NOMO-1 treated with dmso at 0.1 percent for 144 hours (cell line): ENCODE measurements at regions not wholly inside any gene's neighbourhood (a gene's known extent, or its start where the extent isn't known, plus 50 kb on each side); places are given as distances from the start of the nearest gene placed in this dataset.

Experiments
- DNase-seq: peaks from one replicate; lab custom pipeline; 2025; ENCODE audit not compliant: unreplicated experiment; lab: John Stamatoyannopoulos, UW

GRCh38 chr3:70805061-70805889, 492.8 kb upstream of the MDFIC2 start:
- no peak for DNase-seq

- no peak for DNase-seq
Measured at GRCh38 chr3:70803891-70804290, 491.5 kb upstream of the MDFIC2 start.

- DNase-seq = no peak
Measured at GRCh38 chr3:70803319-70803718, 490.9 kb upstream of the MDFIC2 start.

DNA sequence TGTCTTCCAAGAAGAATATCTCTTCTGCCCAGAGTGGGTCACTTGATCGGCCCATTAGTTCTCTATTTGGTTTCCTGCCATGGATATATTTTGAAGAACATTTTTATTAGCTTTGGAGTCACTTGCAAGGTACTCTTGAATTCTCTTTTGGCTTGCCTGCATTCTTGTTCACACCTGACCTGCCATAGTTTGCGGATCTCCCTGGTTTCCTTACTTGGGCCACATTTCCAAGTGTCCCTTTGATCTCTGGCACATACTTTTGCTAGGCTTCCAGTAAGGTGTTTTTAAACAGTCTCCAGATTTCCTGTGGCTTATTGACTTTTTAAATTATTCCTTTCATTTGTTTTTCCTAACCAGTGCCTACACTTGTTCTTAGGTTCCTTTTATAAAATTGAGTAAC, 488.5 kb upstream of the MDFIC2 start:
- DNase-seq = no peak

- DNase-seq = no peak
Measured at GRCh38 chr3:70789878-70790277, 477.4 kb upstream of the MDFIC2 start.

DNA sequence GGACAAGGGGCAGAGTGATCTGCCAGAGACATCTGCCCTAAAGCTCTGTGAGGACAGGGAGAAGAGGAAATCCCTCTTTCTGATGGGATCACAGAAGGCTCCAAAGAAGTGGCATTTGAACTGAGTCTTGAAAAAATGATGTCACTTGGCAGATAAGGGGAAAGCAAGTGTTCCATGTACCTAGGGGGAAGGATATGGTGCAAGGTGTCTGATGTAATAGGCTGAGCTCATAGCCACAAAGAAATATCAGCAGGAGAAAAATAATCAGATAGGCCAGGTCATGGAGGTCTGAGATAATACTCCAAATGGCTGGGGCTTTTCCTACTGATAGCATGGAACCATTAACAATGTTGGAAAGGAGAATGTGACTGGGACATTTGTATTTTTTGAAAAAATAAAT, 468.4 kb upstream of the MDFIC2 start:
- no peak for DNase-seq

- no peak for DNase-seq
Measured at GRCh38 chr3:70779296-70779695, 466.9 kb upstream of the MDFIC2 start.

GRCh38 chr3:70776081-70776480, 463.6 kb upstream of the MDFIC2 start:
- no peak for DNase-seq

- no peak for DNase-seq
Measured at GRCh38 chr3:70775257-70775656, 462.8 kb upstream of the MDFIC2 start.

DNA sequence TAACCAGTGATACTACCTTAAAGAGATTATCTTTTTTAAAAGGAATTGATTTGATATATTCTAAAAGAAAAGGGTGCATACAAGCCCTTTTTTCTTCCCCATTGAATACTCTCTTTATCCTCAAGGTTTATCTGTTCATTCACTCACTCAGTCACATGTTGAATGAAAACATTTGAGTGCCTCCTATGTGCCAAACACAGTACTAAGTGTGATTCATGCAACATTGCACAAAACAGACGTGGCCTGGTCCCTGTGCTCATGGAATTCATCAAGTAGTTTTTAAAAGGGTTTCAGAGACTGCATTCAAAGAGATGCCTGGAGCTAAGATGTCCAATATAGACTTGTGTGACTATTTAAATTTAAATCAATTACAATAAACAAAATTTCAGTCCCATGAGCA, 462.2 kb upstream of the MDFIC2 start:
- no peak for DNase-seq

DNA sequence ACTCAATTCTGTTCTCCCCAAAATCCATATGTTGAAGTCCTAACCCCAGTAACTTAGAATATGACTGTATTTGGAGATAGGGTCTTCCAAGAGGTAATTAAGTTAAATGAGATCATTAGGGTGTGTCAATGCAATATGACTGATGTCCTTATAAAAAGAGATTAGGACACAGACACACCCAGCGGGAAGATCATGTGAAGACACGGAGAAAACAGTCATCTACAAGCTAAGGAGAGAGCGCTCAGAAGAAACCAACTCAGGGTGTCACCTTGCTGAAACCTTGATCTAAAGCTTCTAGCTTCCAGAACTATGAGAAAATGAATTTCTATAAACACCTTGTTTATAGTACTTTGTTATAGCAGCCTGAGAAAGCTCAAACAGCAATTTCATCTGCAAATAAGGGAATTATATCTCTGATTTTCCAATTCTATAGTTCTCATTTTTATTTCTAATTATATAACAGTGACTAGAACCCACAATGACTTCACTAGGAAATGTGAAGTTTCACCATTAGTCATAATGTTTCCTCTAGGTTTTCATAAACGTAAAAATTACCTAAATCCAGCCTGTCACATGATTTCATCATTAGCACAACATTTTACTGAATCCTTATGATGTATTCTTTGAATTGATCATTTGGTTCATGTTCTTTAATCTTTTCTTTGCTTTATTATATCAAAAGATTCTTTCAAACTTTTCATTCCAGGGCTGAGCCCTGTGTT, 459.1 kb upstream of the MDFIC2 start:
- no peak for DNase-seq

- DNase-seq = no peak
Measured at GRCh38 chr3:70770650-70771049, 458.2 kb upstream of the MDFIC2 start.

GRCh38 chr3:70766301-70766700, 453.9 kb upstream of the MDFIC2 start:
- no peak for DNase-seq

DNA sequence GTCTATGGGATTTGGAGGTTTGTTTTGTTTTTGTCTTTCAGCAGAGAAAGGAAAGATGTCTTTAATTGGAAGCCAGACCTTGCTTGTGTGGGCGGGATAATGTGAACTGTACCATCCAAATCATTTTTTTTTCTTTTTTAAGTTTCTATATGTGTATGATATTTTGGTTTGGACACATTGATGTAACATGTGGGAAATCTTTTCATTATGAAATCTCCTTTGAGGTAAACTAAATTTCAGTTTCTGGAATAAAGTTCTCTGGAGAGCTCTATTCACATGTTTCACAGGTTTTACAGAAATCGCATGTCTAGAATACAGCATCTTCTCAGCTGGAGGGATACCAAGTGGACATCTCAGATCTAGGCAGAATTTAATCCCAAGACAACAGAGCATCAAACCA, 451.5 kb upstream of the MDFIC2 start:
- DNase-seq = no peak

- no peak for DNase-seq
Measured at GRCh38 chr3:70757658-70758057, 445.2 kb upstream of the MDFIC2 start.

DNA sequence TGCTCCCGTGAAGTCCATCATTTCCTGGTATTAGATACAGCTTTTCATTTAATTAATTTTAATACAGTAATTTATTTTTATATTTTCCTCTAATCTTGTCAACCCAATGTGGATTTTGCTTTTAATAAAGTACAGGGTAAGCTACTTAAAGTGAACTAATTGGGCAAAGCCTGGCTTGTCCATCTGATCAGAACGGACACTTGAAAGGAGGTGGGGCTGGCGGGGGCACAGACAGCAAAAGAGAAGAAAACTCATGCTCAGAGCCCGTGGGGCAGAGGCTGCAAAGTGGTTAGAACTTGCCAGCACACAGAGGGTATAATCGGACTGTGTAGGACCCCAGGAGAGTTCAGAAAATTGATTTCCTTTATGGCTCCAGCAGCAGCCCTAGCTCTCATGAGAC, 443.1 kb upstream of the MDFIC2 start:
- DNase-seq = no peak

DNA sequence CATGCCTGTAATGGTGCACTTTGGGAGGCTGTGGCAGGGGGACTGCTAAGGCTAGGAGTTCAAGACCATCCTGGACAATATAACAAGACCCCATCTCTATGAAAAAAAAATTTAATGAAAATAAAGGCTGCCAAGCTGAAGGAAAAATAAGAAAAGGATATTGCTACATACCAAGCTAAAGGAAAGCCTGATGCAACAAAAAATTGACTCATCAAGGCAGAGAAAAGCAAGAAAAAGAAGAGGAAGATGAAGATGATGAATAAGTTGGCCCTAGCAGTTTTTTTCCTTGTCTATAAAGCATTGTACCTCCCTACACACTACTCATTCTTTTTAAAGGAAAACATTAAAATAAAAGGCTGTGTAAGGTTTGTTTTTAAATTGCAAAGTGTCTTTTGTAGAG, 441.9 kb upstream of the MDFIC2 start:
- DNase-seq = no peak

GRCh38 chr3:70753572-70753971, 441.1 kb upstream of the MDFIC2 start:
- DNase-seq = no peak

GRCh38 chr3:70752051-70752450, 439.6 kb upstream of the MDFIC2 start:
- DNase-seq = no peak

- DNase-seq = no peak
Measured at GRCh38 chr3:70749122-70749521, 436.7 kb upstream of the MDFIC2 start.

- no peak for DNase-seq
Measured at GRCh38 chr3:70748593-70748992, 436.2 kb upstream of the MDFIC2 start.

DNA sequence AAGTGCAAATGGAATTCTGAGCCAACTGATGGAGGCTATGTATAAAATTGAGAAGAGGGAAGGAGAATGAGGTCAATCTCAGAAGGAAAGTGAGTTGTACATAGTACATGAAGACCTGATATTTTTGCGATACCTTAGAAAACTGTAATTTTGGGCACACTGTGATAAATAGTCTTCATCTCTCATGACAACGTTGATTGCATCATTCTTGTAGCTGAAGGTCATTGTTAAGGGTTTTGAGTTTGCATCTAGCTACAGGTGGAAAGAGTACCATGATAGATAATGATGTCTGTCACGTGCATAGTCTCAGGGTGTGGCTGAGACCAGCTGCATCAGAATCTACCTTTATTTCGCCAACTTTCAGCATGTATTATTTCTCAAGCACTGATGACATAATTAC, 435.4 kb upstream of the MDFIC2 start:
- no peak for DNase-seq

GRCh38 chr3:70744536-70744935, 432.1 kb upstream of the MDFIC2 start:
- DNase-seq = no peak
